Right cardiac atrium (tissue), 5 donors: ENCODE measurements at regions not wholly inside any gene's neighbourhood (a gene's known extent, or its start where the extent isn't known, plus 50 kb on each side); places are given as distances from the start of the nearest gene placed in this dataset.
A peak's percentile ranks its signal among the peaks of the same experiment; 100 is the strongest.

Experiments
- ATAC-seq, 2 donors: fragments of 200-7000 bp; cut with Tn5 transposase; one replicate each; pipeline versions ENCODE4 v1.8.0 to v1.9.1; 2020; ENCODE audit warnings: moderate library complexity in 2 of 2, mild to moderate bottlenecking in 1 of 2
- DNase-seq, 3 donors: peaks; one replicate each; pipeline ENCODE4 v3.0.0-alpha.2; 2020
- H3K27ac ChIP-seq: one replicate; pipeline ENCODE4 v1.5.1; 2013; ENCODE audit warnings: mild to moderate bottlenecking, low read length, control low read depth, moderate library complexity
- H3K27me3 ChIP-seq: one replicate; pipeline ENCODE4 v1.6.1; 2013; ENCODE audit not compliant: control insufficient read depth, insufficient read depth
- H3K4me1 ChIP-seq: one replicate; pipeline ENCODE4 v1.6.1; 2013; ENCODE audit warnings: low read length; ENCODE audit not compliant: control insufficient read depth, insufficient read depth
- H3K4me3 ChIP-seq: one replicate; pipeline ENCODE4 v1.5.1; 2013; ENCODE audit warnings: low read length, control low read depth
- H3K9me3 ChIP-seq: one replicate; pipeline ENCODE4 v1.6.1; 2013; ENCODE audit warnings: low read length; ENCODE audit not compliant: control insufficient read depth
- WGBS: extraction: QIAGEN DNeasy Blood & Tissue Kit; methylation state at CpG from one replicate; pipeline ENCODE4 v1.1.7; 2013; 5-methylcytosine and 5-hydroxymethylcytosine counted together
- intact Hi-C, 4 donors: fragments of 100-400 bp; cut with DNase I; formaldehyde crosslinking; loops; one replicate each; pipeline versions ENCODE4 v1.11.0 to v1.14.0; 2022 to 2023
- donor health status: healthy with polysubstance abuse.
- donor health status: DM: no; HTN: yes; CAD: no.
- donor health status: DM: no; HTN: no; CAD: no.
- donor health status: DM: no; HTN: yes; CAD: no; lungs with severe emphysema.
- donor health status: DM: yes; HTN: yes; CAD: no.

DNA sequence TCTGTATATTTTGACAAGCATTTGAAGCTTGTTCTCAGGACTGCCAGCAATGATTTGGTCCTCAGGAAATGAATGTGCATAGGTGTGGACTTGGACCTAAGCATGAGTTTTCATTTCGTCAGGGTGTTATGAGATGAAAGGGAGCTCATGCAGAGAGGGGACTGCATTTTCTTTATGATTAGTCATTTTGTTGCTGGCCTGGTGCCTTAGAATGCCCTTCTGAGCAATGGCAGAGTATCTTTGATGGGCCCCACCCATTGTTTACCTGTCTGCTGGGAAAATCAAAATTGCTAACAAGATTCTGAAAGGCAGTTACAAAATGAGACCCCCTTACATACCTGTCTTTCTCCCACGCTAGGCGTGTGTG lies 51.5 kb upstream of the MTHFD1L start:
- 78% methylated on average over 3 of the region's 3 CpGs for WGBS
- ATAC-seq (peak in 1 of 2 donors; percentile 80), DNase-seq (no peak)
- intact Hi-C loops = loop anchor here in 3 of 4 donors (2.0 to 5.0 kb wide), 2 partner anchors 392 to 395 kb away; no protein-coding TSS in a partner anchor
- no peaks in the 10 kb centered on the region for H3K27me3 ChIP-seq
- no peak overlapping the region for H3K4me3 ChIP-seq
- H3K27ac ChIP-seq = no peak overlapping the region
- no peaks in the 10 kb centered on the region for H3K4me1 ChIP-seq
- H3K9me3 ChIP-seq = no peaks in the 10 kb centered on the region
